WTC11 (cell line): ENCODE measurements at regions not wholly inside any gene's neighbourhood (a gene's known extent, or its start where the extent isn't known, plus 50 kb on each side); places are given as distances from the start of the nearest gene placed in this dataset.
A peak's percentile ranks its signal among the peaks of the same experiment; 100 is the strongest.

Source experiments
- ATAC-seq: fragments of 200-7000 bp; cut with Tn5 transposase; 2 replicates; pipeline ENCODE4 v1.10.0; 2021; ENCODE audit warnings: mild to moderate bottlenecking, moderate library complexity
- CTCF ChIA-PET: fragments of 300-600 bp; sonication (Branson Sonifier 250); formaldehyde crosslinking; loops from one replicate; lab custom pipeline; 2021; ENCODE audit warnings: antibody characterized with exemption; lab: Charles Lee
- POLR2A ChIA-PET: fragments of 350-600 bp; sonication (Branson Sonifier 250); formaldehyde crosslinking; loops from one replicate; lab custom pipeline; 2021; ENCODE audit warnings: antibody characterized with exemption; lab: Charles Lee
- DNase-seq: peaks from one replicate; pipeline ENCODE4 v3.0.0; 2021; ENCODE audit warnings: low spot score
- H3K27ac Mint-ChIP-seq: 2 replicates; pipeline ENCODE4 v1.8.0; 2021; ENCODE audit warnings: mixed read lengths
- H3K27me3 Mint-ChIP-seq: 2 replicates; pipeline ENCODE4 v1.8.0; 2021; ENCODE audit warnings: low read depth, mild to moderate bottlenecking, moderate library complexity, mixed read lengths
- H3K36me3 Mint-ChIP-seq: 2 replicates; pipeline ENCODE4 v1.8.0; 2021; ENCODE audit warnings: mixed read lengths
- H3K4me1 Mint-ChIP-seq: 2 replicates; pipeline ENCODE4 v1.8.0; 2022; ENCODE audit warnings: mixed read lengths
- H3K4me3 Mint-ChIP-seq: 2 replicates; pipeline ENCODE4 v1.8.0; 2021; ENCODE audit warnings: mild to moderate bottlenecking, moderate library complexity, mixed read lengths
- H3K9me3 Mint-ChIP-seq: 2 replicates; pipeline ENCODE4 v1.8.0; 2021; ENCODE audit warnings: mixed read lengths
- AFF4 ChIP-seq: sonication (generic); formaldehyde crosslinking; IDR thresholded peaks from 2 replicates; pipeline ENCODE4 v1.8.1; 2023; ENCODE audit warnings: mild to moderate bottlenecking, missing genetic modification reagents, borderline replicate concordance
- E2F4 ChIP-seq: sonication (generic); formaldehyde crosslinking; IDR thresholded peaks from 2 replicates; pipeline ENCODE4 v1.8.1; 2022; ENCODE audit warnings: low read depth, mild to moderate bottlenecking, moderate library complexity, missing genetic modification reagents, borderline replicate concordance
- FOXJ3 ChIP-seq: sonication (generic); formaldehyde crosslinking; IDR thresholded peaks from 2 replicates; pipeline ENCODE4 v1.9.0; 2021; ENCODE audit warnings: missing genetic modification reagents, mild to moderate bottlenecking, borderline replicate concordance
- FOXK1 ChIP-seq: sonication (generic); formaldehyde crosslinking; IDR thresholded peaks from 2 replicates; pipeline ENCODE4 v1.8.0; 2022; ENCODE audit warnings: mild to moderate bottlenecking, moderate library complexity, missing genetic modification reagents
- JUN ChIP-seq: sonication (generic); formaldehyde crosslinking; IDR thresholded peaks from 2 replicates; pipeline ENCODE4 v1.8.0; 2023; ENCODE audit warnings: mild to moderate bottlenecking, missing genetic modification reagents
- MYBL2 ChIP-seq: sonication (generic); formaldehyde crosslinking; IDR thresholded peaks from 2 replicates; pipeline ENCODE4 v1.8.1; 2023; ENCODE audit warnings: mild to moderate bottlenecking, moderate library complexity, missing genetic modification reagents
- NFATC4 ChIP-seq: fragments of 250-450 bp; sonication (Bioruptor Pico); IDR thresholded peaks from 2 replicates; pipeline ENCODE4 v1.9.0; 2021; ENCODE audit warnings: mild to moderate bottlenecking
- NFE2L1 ChIP-seq: sonication (generic); formaldehyde crosslinking; IDR thresholded peaks from 2 replicates; pipeline ENCODE4 v1.8.1; 2023; ENCODE audit warnings: missing genetic modification reagents
- NR2C2 ChIP-seq: sonication (generic); formaldehyde crosslinking; IDR thresholded peaks from 2 replicates; pipeline ENCODE4 v1.8.0; 2022; ENCODE audit warnings: mild to moderate bottlenecking, missing genetic modification reagents
- NR3C1 ChIP-seq: sonication (generic); formaldehyde crosslinking; conservative IDR thresholded peaks from 2 replicates; pipeline ENCODE4 v1.8.1; 2023; ENCODE audit warnings: low read depth, mild to moderate bottlenecking, missing genetic modification reagents
- OVOL2 ChIP-seq: fragments of 250-450 bp; sonication (Bioruptor Pico); IDR thresholded peaks from 2 replicates; pipeline ENCODE4 v1.9.0; 2021; ENCODE audit warnings: mild to moderate bottlenecking, borderline replicate concordance
- RELA ChIP-seq: sonication (generic); formaldehyde crosslinking; IDR thresholded peaks from 2 replicates; pipeline ENCODE4 v1.8.1; 2022; ENCODE audit warnings: missing genetic modification reagents, mild to moderate bottlenecking, borderline replicate concordance
- RORB ChIP-seq: fragments of 250-450 bp; sonication (Bioruptor Pico); IDR thresholded peaks from 2 replicates; pipeline ENCODE4 v1.9.0; 2021; ENCODE audit warnings: mild to moderate bottlenecking
- SMAD3 ChIP-seq: sonication (generic); formaldehyde crosslinking; IDR thresholded peaks from 2 replicates; pipeline ENCODE4 v1.8.0; 2022; ENCODE audit warnings: missing genetic modification reagents, mild to moderate bottlenecking, borderline replicate concordance
- SP1 ChIP-seq: sonication (generic); formaldehyde crosslinking; conservative IDR thresholded peaks from 2 replicates; pipeline ENCODE4 v1.8.1; 2022; ENCODE audit warnings: missing genetic modification reagents
- TEAD4 ChIP-seq: sonication (generic); formaldehyde crosslinking; IDR thresholded peaks from 2 replicates; pipeline ENCODE4 v1.8.0; 2022; ENCODE audit warnings: mild to moderate bottlenecking, missing genetic modification reagents
- TP53 ChIP-seq: sonication (generic); formaldehyde crosslinking; IDR thresholded peaks from 2 replicates; pipeline ENCODE4 v1.8.1; 2023; ENCODE audit warnings: mild to moderate bottlenecking, missing genetic modification reagents
- USF1 ChIP-seq: sonication (generic); formaldehyde crosslinking; IDR thresholded peaks from 2 replicates; pipeline ENCODE4 v1.8.0; 2022; ENCODE audit warnings: mild to moderate bottlenecking, missing genetic modification reagents
- ZBTB21 ChIP-seq: sonication (generic); formaldehyde crosslinking; IDR thresholded peaks from 2 replicates; pipeline ENCODE4 v1.8.1; 2023; ENCODE audit warnings: mild to moderate bottlenecking, missing genetic modification reagents, borderline replicate concordance
- ZNF425 ChIP-seq: fragments of 250-450 bp; sonication (Bioruptor Pico); conservative IDR thresholded peaks from 2 replicates; pipeline ENCODE4 v1.9.0; 2021; ENCODE audit warnings: mild to moderate bottlenecking
- ZNF532 ChIP-seq: fragments of 250-450 bp; sonication (Bioruptor Pico); IDR thresholded peaks from 2 replicates; pipeline ENCODE4 v1.9.0; 2021; ENCODE audit warnings: mild to moderate bottlenecking, borderline replicate concordance

- ChIA-PET CTCF (interaction anchor here (0.7 to 1.2 kb wide), 2 partner anchors 112 to 816 kb away, joined by 3 to 4 read pairs; no protein-coding TSS in a partner anchor), POLR2A (interaction anchor here (0.6 kb wide), 1 partner anchor 83 kb away, joined by 4 read pairs; no protein-coding TSS in a partner anchor)
- no peak overlapping the region for H3K4me3 Mint-ChIP-seq
- H3K4me1 Mint-ChIP-seq: peaks cover 27% of the 10 kb centered on the region
- no peak; the same call in 1 of the 2 replicates for ATAC-seq
- peaks cover 11% of the 10 kb centered on the region for H3K9me3 Mint-ChIP-seq
- no peaks in the 10 kb centered on the region for H3K36me3 Mint-ChIP-seq
- no peak for TF ChIP-seq E2F4
- TF ChIP-seq FOXK1 (CRISPR knock-in tag): no peak
- no peak for TF ChIP-seq SMAD3 (CRISPR knock-in tag)
- TF ChIP-seq, all 79 proteins: peak for 0
- Mint-ChIP-seq H3K27ac (peak overlapping the region; percentile 21), H3K27me3 (peaks cover 3% of the 10 kb centered on the region; the same call in 1 of the 2 replicates)
- DNase-seq: no peak
Measured at GRCh38 chr13:32905864-32906180, 110.4 kb upstream of the KL start.

GRCh38 chr13:32907211-32907610 lies 109.0 kb upstream of the KL start:
- ChIA-PET CTCF (interaction anchor here (1.2 kb wide), 1 partner anchor 580 kb away, joined by 3 read pairs; no protein-coding TSS in a partner anchor), POLR2A (no interaction called here)
- ATAC-seq (no peak), DNase-seq (no peak)
- Mint-ChIP-seq H3K4me1 (peaks cover 27% of the 10 kb centered on the region), H3K4me3 (no peak overlapping the region), H3K27ac (0 out of 2 replicates have a peak overlapping the region, but pooled peaks have one; percentile 4), H3K36me3 (no peaks in the 10 kb centered on the region), H3K9me3 (no peaks in the 10 kb centered on the region), H3K27me3 (peaks cover 3% of the 10 kb centered on the region; the same call in 1 of the 2 replicates)
- TF ChIP-seq OVOL2: no peak
- TF ChIP-seq SP1 (CRISPR knock-in tag): no peak
- TF ChIP-seq RORB: no peak
- TF ChIP-seq RELA: no peak
- TF ChIP-seq JUN (CRISPR knock-in tag): no peak
- no peak for TF ChIP-seq NR2C2
- no peak for TF ChIP-seq TP53 (CRISPR knock-in tag)
- TF ChIP-seq AFF4 (CRISPR knock-in tag): no peak
- TF ChIP-seq NFATC4: no peak
- no peak for TF ChIP-seq ZNF425
- TF ChIP-seq USF1 (CRISPR knock-in tag): no peak
- TF ChIP-seq SMAD3 (CRISPR knock-in tag): no peak
- TF ChIP-seq TEAD4 (CRISPR knock-in tag): no peak
- no peak for TF ChIP-seq ZNF532 (CRISPR knock-in tag)
- no peak for TF ChIP-seq ZBTB21 (CRISPR knock-in tag)
- no peak for TF ChIP-seq NR3C1 (CRISPR knock-in tag)
- TF ChIP-seq NFE2L1: no peak
- no peak for TF ChIP-seq MYBL2
- no peak for TF ChIP-seq FOXJ3
